ENCODE measurements at regions not wholly inside any gene's neighbourhood (a gene's known extent, or its start where the extent isn't known, plus 50 kb on each side); places are given as distances from the start of the nearest gene placed in this dataset.
A peak's percentile ranks its signal among the peaks of the same experiment; 100 is the strongest.

- no peak for DNase-seq
- intact Hi-C loops (cut with DNase I) = no loop called here
- TF ChIP-seq CTCF (IDR thresholded peaks at IDR 0.05) (no peak), POLR2A (IDR thresholded peaks at IDR 0.05) (no peak)
- Histone ChIP-seq H3K27me3 (no peaks in the 10 kb centered on the region), H3K36me3 (replicated peaks in 1 of 2) (no peaks in the 10 kb centered on the region), H3K4me1 (replicated peaks in 1 of 2) (no peaks in the 10 kb centered on the region), H3K4me3 (no peak overlapping the region), H3K27ac (no peak overlapping the region), H3K9me3 (replicated peaks in 1 of 3) (no peaks in the 10 kb centered on the region)
Observed at GRCh38 chr11:33608386-33608785, 92.2 kb downstream of the C11orf91 start.

- TF ChIP-seq CTCF (IDR thresholded peaks at IDR 0.05) (no peak), POLR2A (IDR thresholded peaks at IDR 0.05) (no peak)
- H3K4me3 ChIP-seq = no peak overlapping the region
- H3K36me3 ChIP-seq (replicated peaks in 1 of 2) = no peaks in the 10 kb centered on the region
- no peak overlapping the region for H3K27ac ChIP-seq
- H3K4me1 ChIP-seq (replicated peaks in 1 of 2) = no peaks in the 10 kb centered on the region
- 83 to 87% (median 84%) methylated on average over 10 of the region's 10 CpGs for WGBS, 4 donors
- no peaks in the 10 kb centered on the region for H3K27me3 ChIP-seq
- H3K9me3 ChIP-seq (replicated peaks in 1 of 3) = no peaks in the 10 kb centered on the region
- intact Hi-C loops (cut with DNase I) = no loop called here
- DNase-seq = no peak
Observed at GRCh38 chr11:33606762-33607161, 93.9 kb downstream of the C11orf91 start.

- no peaks in the 10 kb centered on the region for H3K4me1 ChIP-seq (replicated peaks in 1 of 2)
- H3K36me3 ChIP-seq (replicated peaks in 1 of 2) = no peaks in the 10 kb centered on the region
- H3K4me3 ChIP-seq = no peak overlapping the region
- H3K9me3 ChIP-seq (replicated peaks in 1 of 3) = no peaks in the 10 kb centered on the region
- intact Hi-C loops (cut with DNase I) = no loop called here
- DNase-seq = no peak
- WGBS, 4 donors = 77 to 87% (median 81%) methylated on average over 3 of the region's 3 CpGs
- TF ChIP-seq CTCF (IDR thresholded peaks at IDR 0.05) (no peak), POLR2A (IDR thresholded peaks at IDR 0.05) (no peak)
- H3K27ac ChIP-seq = no peak overlapping the region
- no peaks in the 10 kb centered on the region for H3K27me3 ChIP-seq
Observed at GRCh38 chr11:33605703-33606102, 94.9 kb downstream of the C11orf91 start.

- Histone ChIP-seq H3K27me3 (no peaks in the 10 kb centered on the region), H3K4me3 (no peak overlapping the region), H3K36me3 (replicated peaks in 1 of 2) (no peaks in the 10 kb centered on the region), H3K4me1 (replicated peaks in 1 of 2) (no peaks in the 10 kb centered on the region), H3K27ac (no peak overlapping the region), H3K9me3 (replicated peaks in 1 of 3) (peaks cover 0 to 7% (median 0%) of the 10 kb centered on the region in 3 donors)
- intact Hi-C loops (cut with DNase I) = no loop called here
- peak in 1 of 7 donors; percentile 62 for DNase-seq
- WGBS, 4 donors = 54 to 59% (median 56%) methylated on average over 19 of the region's 19 CpGs
- TF ChIP-seq CTCF (IDR thresholded peaks at IDR 0.05) (no peak), POLR2A (IDR thresholded peaks at IDR 0.05) (no peak)
Observed at GRCh38 chr11:33598426-33599069, 102.1 kb downstream of the C11orf91 start.

Measured in adrenal gland (tissue), 9 donors.